K562 (cell line): ENCODE measurements at regions not wholly inside any gene's neighbourhood (a gene's known extent, or its start where the extent isn't known, plus 50 kb on each side); places are given as distances from the start of the nearest gene placed in this dataset.

Experiments used
- ARID3B ChIP-seq: fragments of 250-450 bp; sonication (Bioruptor Pico); IDR thresholded peaks from 2 replicates; pipeline ENCODE4 v1.4.0; 2020; ENCODE audit warnings: borderline replicate concordance
- ARNT ChIP-seq, 2 experiments: fragments of 450-650 bp; IDR thresholded peaks; 2 replicates each; pipeline ENCODE4 v1.6.1; 2016; ENCODE audit warnings: mild to moderate bottlenecking in 1 of 2
- ATF2 ChIP-seq: sonication (generic); formaldehyde crosslinking; IDR thresholded peaks from 2 replicates; pipeline ENCODE4 v1.8.1; 2022; ENCODE audit warnings: missing genetic modification reagents
- CCNT2 ChIP-seq: IDR thresholded peaks from 2 replicates; pipeline ENCODE4 v1.6.1; 2011; ENCODE audit warnings: borderline replicate concordance, low read depth, mild to moderate bottlenecking, moderate library complexity, mixed read lengths, low read length; ENCODE audit not compliant: insufficient read length; ENCODE audit errors: extremely low read depth
- CHD2 ChIP-seq: IDR thresholded peaks from 2 replicates; pipeline ENCODE4 v1.6.1; 2011; ENCODE audit warnings: low read depth, low read length
- POLR2AphosphoS5 ChIP-seq: IDR thresholded peaks from 2 replicates; pipeline ENCODE4 v1.6.1; 2011; ENCODE audit warnings: mild to moderate bottlenecking, low read depth, low read length, moderate library complexity; ENCODE audit not compliant: control insufficient read depth, insufficient read depth
- POLR3A ChIP-seq: IDR thresholded peaks from 2 replicates; pipeline ENCODE4 v1.6.1; 2011; ENCODE audit warnings: borderline replicate concordance, mild to moderate bottlenecking, moderate library complexity; ENCODE audit not compliant: insufficient read length, insufficient read depth; ENCODE audit errors: extremely low read depth
- ZBTB33 ChIP-seq: sonication (generic); formaldehyde crosslinking; IDR thresholded peaks from 2 replicates; pipeline ENCODE4 v1.8.1; 2023; ENCODE audit warnings: mild to moderate bottlenecking, missing genetic modification reagents
- ZBTB43 ChIP-seq: sonication (generic); formaldehyde crosslinking; IDR thresholded peaks from 2 replicates; pipeline ENCODE4 v1.8.0; 2023; ENCODE audit warnings: mild to moderate bottlenecking, missing genetic modification reagents
- TF ChIP-seq, protein P1 (sequence below): fragments of 250-450 bp; sonication (Bioruptor Pico); IDR thresholded peaks from 2 replicates; pipeline ENCODE4 v1.5.0; 2021
- TF ChIP-seq, protein P2 (sequence below): sonication (generic); formaldehyde crosslinking; IDR thresholded peaks from 2 replicates; pipeline ENCODE4 v1.8.1; 2023; ENCODE audit warnings: mild to moderate bottlenecking, missing genetic modification reagents

DNA sequence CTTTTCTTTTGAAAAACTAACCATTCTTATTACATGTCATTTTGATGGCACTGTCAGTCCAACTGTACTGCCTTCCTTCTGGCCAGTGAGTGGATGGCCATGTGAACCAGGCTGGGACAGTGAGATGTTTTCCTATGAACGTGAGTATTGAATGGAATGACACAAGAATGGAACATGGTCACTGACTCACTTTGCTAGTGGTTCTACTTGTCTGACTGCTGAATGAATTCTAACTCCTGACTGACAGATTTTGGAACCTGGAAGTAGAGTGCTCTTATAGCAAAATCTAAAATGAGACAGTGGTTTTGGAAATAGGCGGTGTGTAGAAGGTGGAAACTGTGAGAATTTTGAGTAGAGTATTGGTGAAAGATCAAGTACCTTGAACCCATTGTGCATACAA, 606.9 kb upstream of the KCNMB2 start:
- TF ChIP-seq ZBTB33 = no peak
- TF ChIP-seq, protein P1, sequence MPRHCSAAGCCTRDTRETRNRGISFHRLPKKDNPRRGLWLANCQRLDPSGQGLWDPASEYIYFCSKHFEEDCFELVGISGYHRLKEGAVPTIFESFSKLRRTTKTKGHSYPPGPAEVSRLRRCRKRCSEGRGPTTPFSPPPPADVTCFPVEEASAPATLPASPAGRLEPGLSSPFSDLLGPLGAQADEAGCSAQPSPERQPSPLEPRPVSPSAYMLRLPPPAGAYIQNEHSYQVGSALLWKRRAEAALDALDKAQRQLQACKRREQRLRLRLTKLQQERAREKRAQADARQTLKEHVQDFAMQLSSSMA (CRISPR knock-in tag) = no peak
- TF ChIP-seq ARNT (IDR thresholded peaks at IDR 0.05) = no peak
- TF ChIP-seq ARID3B = no peak
- no peak for TF ChIP-seq POLR2AphosphoS5
- TF ChIP-seq POLR3A = no peak
- no peak for TF ChIP-seq CHD2
- TF ChIP-seq, protein P2, sequence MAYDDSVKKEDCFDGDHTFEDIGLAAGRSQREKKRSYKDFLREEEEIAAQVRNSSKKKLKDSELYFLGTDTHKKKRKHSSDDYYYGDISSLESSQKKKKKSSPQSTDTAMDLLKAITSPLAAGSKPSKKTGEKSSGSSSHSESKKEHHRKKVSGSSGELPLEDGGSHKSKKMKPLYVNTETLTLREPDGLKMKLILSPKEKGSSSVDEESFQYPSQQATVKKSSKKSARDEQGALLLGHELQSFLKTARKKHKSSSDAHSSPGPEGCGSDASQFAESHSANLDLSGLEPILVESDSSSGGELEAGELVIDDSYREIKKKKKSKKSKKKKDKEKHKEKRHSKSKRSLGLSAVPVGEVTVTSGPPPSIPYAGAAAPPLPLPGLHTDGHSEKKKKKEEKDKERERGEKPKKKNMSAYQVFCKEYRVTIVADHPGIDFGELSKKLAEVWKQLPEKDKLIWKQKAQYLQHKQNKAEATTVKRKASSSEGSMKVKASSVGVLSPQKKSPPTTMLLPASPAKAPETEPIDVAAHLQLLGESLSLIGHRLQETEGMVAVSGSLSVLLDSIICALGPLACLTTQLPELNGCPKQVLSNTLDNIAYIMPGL (CRISPR knock-in tag) = no peak
- TF ChIP-seq ZBTB43 (CRISPR knock-in tag) = no peak
- no peak for TF ChIP-seq CCNT2
- TF ChIP-seq ATF2 (CRISPR knock-in tag) = no peak
